ENCODE measurements at regions not wholly inside any gene's neighbourhood (a gene's known extent, or its start where the extent isn't known, plus 50 kb on each side); places are given as distances from the start of the nearest gene placed in this dataset.

GRCh38 chr7:45358287-45358686 lies 200.7 kb downstream of the RAMP3 start:
- no peak for TF ChIP-seq CTCF (optimal IDR thresholded peaks at IDR 0.05 in 1 of 3, IDR thresholded peaks at IDR 0.05 in 1 of 3, conservative IDR thresholded peaks at IDR 0.05 in 1 of 3; ENCODE audit: extremely low read depth in 1 of 3, insufficient read depth in 2 of 3, low read length in 3 of 3)
- no peak for TF ChIP-seq EZH2 (IDR thresholded peaks at IDR 0.05; ENCODE audit: low read length)

All from keratinocyte (primary cell).